Tibial nerve (tissue), 4 donors: ENCODE measurements at regions not wholly inside any gene's neighbourhood (a gene's known extent, or its start where the extent isn't known, plus 50 kb on each side); places are given as distances from the start of the nearest gene placed in this dataset.

Source experiments
- CTCF ChIP-seq, 5 experiments: fragments of 200-600 bp in 3 of 5; fragments of 450-650 bp in 2 of 5; sonication (generic) in 3 of 5; IDR thresholded peaks; one replicate each; pipeline ENCODE4 v1.5.1; 2016 to 2019; ENCODE audit warnings: antibody characterized with exemption in 5 of 5, mild to moderate bottlenecking in 3 of 5, moderate library complexity in 2 of 5
- EP300 ChIP-seq, 2 donors: sonication (generic); formaldehyde crosslinking; IDR thresholded peaks; one replicate each; pipeline ENCODE4 v1.6.1; 2017; ENCODE audit warnings: antibody characterized with exemption in 2 of 2, mild to moderate bottlenecking in 1 of 2
- POLR2A ChIP-seq, 2 donors: fragments of 450-650 bp; IDR thresholded peaks; one replicate each; pipeline ENCODE4 v1.6.1; 2017; ENCODE audit warnings: antibody characterized with exemption in 2 of 2, mild to moderate bottlenecking in 2 of 2, moderate library complexity in 2 of 2

GRCh38 chr12:105492591-105493545 is 162.4 kb downstream of the C12orf75 start:
- TF ChIP-seq CTCF (IDR thresholded peaks at IDR 0.05), result no peak
- TF ChIP-seq POLR2A (IDR thresholded peaks at IDR 0.05), result no peak
- TF ChIP-seq EP300 (IDR thresholded peaks at IDR 0.05), result no peak
